GM18868 (cell line): ENCODE measurements at regions not wholly inside any gene's neighbourhood (a gene's known extent, or its start where the extent isn't known, plus 50 kb on each side); places are given as distances from the start of the nearest gene placed in this dataset.
"Not testable (repeated sequence)": the region's sequence is repeated elsewhere in the genome, so short reads cannot be mapped to it uniquely, and the experiment has no call there.

Experiments used
- ATAC-seq: cut with Tn5 transposase; IDR thresholded peaks from one replicate; pipeline ENCODE4 v1.9.1; 2021; ENCODE audit warnings: mild to moderate bottlenecking, moderate library complexity; ENCODE audit not compliant: unreplicated experiment

DNA sequence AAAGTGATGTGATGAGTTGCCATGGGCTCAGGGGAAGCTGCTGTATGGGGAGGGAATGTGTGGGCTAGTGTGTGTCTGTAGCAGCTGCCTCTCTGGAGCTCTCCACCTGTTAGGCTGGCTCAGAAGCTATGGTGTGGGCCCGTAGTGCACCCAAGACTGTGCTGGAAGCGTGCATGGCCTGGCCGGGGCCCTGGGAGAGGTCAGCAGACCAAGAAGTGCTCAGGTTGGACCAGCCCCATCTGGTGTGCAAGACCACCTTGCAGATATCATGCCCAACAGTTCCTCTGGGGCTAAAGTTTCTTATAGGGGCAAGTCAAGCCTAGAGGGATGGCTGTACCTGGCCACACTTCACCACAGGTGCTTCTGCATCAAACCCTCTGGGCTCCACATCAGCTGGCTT is 274.4 kb upstream of the CCDC179 start:
- no peak for ATAC-seq

DNA sequence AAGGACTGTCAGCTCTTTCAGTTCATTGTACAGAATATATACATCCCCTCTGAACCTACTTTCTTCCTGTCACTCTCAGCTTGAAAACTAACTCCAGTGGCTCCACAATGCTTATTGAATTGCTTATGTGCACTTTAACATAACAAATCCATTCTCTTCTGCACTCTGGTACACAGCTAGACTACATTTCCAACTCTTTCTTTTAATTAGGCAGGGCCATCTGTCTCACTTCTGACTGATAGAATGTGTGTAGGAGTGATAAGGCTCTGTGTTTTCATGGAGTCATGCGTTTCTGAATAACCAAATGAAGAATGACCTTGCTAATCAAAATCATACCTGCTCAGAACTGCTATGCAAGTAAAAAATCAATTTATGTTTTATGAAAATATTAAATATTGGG is 278.5 kb upstream of the CCDC179 start:
- no peak for ATAC-seq

DNA sequence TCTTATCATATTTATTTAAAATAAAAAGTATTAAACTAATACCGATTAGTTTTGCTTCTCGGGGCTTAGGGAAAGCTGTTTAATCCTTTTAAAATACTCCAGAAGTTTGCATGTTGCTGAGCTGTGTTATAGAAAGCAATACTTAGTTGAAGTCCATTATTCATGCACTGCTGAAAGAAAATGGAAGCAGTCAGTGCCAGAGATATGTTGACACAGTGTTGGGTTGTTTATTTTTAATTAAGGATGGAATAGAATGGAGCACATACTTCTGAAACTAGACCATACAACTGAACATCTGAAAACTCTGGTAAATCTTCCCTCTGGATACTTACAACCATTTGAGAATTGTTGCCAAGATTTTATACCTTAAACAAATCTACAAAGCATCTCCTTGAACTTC is 282.7 kb upstream of the CCDC179 start:
- ATAC-seq: no peak

DNA sequence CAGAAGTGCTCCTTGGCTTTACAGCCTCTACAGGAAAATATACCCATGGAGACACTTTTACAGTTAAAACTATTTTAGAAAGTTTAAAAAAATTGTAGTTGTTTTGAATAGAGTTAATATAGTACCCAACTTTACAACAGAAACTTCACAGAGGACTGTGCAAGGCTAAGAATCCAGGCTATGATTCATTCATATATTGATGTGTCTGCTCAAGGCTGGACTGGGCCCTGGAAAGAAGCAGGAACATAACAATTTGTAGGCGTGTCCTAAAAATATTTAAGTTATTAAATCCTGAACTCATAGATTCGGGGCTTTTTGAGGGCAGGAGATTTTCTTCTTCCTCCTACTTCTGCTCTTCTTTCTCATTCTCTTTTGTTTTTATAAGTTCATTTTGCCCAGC is 291.5 kb upstream of the CCDC179 start:
- no peak for ATAC-seq

DNA sequence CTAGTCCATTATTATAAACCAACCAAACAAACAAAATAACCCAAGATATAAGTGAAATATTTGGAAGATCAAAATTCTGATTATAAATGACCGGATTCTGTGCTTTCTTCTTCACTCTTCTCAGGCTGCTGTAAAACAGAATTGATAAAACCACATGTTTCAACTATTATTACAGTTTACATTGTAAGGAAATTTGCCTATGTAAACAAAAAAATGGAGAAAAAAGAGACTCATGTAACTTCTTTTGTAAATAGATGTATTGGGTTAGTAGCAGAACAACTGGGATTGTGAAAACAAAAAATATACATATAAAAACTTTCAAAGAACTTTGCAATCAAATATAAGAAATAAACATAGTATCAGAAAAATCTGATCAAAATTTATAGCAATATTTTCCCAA is 295.2 kb upstream of the CCDC179 start:
- ATAC-seq: no peak

DNA sequence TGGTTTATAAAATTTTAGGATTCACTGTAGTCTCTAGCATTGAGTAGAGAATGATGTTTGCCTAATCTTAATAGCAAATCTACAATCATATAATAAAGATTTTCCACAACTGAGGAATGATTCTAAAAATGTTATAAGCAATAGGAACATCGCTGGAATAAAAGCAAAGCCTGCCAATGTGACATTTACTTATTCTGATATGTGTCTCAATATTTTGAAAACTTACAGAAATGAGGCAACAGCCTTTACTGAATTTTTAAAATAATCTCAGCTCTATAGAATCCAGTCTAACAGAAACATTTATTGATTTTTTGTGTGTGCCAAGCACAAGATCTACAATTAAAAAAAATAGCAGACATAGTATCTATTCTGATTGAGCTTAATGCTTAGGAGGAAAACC is 303.7 kb upstream of the CCDC179 start:
- ATAC-seq: no peak

DNA sequence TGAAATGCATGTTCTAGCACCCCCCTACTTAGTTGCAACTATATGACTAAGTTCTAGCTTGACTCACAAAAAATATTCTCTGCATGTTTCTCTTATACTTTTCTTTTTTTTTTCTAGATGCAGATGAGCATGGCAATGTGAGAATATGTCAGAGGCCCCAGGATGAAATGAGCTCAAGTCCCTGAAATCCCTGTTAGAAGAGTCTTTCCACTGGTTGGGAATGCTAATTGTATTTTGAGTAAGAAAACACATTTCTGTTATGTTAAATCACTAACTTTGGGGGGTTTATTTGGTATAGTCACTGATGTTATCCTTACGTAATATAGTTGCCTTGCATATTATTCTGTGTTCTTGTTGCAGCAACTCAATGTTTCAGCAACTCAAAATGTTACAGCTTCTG is 306.1 kb upstream of the CCDC179 start:
- ATAC-seq: no peak

DNA sequence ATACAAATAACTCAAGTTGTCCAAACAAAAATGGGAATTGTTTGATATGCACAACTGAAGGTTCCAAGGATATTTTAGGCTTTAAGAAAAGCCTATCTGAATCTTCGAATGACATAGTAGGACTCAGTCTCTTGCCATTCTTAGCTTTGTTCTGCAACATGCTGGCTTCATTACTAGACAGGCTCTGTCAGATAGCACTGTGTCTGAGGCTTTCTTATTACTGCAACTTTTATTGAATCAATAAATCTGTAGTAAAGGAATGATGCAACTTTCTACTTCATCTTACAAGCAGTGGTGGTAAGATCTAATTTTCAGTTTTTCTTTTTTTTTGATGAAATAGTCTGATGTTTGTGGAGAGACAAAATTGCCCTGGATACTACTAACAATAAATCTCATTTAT is 319.3 kb upstream of the CCDC179 start:
- no peak for ATAC-seq

DNA sequence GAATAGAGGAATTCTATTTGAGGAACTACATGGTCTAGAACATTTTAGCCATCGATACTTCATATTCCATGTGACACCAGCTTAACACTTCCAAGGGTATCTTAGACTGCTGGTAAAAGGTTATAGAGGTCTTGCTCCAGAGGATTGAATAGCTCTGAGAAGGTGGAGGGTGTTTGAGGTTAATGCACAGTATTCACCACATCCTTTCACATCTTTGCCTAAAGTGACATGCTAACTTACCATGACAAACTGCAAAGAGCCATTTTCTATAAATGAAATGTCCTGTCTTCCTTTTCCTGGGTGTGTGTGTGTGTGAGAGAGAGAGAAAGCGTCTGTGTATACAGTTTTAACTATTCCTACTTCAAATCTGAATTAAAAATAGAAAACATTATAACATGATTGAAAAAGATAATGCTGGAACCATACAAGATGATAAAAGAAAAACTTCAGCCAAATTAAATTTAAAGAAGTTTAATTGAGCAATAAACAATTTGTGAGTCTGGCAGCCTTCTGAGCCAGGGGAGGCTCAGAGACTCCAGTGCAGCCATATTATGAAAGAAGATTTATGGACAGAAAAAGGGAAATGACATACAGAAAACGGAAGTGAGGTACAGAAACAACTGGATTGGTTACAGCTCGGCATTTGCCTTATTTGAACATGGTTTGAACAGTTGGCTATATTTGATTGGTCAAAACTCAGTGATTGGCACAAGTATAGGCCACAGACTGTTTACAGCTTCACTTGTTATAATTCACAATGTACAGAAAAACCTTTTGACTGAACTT is 320.9 kb upstream of the CCDC179 start:
- no peak for ATAC-seq

DNA sequence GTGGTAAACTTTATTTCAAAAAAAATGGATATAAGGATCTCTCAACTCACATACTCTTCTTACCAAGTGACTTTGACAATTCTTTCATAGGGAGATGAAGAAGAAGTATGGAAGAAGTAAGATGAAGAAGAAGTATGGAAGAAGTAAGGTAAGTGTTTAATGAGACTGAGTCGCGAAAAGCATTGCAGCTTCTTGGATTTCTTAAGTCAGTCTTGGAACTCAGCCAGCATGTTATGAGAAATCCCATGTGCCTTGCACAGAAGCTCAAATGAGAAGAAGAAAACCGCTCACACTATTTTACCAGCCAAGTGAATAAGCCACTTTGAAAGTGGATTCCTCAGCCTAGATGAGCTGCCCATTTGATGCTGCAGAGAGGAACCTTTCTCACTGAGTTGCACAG is 332.0 kb upstream of the CCDC179 start:
- no peak for ATAC-seq

DNA sequence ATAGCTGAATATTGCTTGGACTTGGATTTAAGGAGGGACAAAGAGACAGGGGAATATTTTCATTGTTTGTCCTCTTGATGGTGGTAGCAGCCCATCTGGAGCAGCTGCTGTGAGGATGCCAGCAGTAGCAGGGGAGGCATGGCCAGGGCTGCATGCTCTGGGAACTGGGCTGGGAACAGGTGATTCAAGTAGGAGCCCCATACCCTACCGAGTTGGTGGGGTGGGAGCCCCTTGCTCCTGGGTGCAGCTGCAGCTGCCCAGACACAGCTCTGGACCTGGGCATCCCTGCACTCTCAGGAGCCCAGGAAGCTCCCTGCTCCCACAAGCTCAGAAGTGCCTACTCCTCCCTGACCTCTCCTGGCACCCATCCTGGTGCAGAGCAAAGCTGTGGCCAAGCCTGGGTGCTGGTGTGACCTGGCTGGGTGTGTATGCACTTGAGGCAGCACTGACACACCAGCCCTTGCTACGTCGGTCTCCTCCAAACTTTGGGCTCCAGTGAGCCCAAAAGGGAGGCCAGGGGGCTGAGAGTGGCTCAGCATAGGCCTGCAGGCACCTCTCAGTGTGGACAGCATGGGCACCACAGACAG is 341.8 kb upstream of the CCDC179 start:
- no peak for ATAC-seq

DNA sequence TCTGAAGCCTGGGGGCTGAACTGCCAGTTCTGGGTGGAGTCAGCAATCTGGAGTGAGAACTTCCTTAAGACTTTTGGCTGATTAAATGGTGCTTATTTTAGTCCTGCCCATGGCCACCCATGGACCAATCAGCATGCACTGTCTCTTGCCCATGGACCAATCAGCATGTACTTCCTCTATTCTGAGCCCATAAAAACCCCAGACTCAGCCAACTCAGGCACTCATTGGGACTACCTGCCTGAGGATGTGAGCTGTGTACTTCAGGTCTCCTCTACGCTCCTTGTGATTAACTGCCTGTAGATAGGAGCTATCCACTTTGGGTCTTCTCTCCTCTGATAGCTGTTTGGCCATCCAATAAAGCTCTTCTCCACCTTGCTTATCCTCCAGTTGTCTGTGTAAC is 342.3 kb upstream of the CCDC179 start:
- ATAC-seq: no peak

DNA sequence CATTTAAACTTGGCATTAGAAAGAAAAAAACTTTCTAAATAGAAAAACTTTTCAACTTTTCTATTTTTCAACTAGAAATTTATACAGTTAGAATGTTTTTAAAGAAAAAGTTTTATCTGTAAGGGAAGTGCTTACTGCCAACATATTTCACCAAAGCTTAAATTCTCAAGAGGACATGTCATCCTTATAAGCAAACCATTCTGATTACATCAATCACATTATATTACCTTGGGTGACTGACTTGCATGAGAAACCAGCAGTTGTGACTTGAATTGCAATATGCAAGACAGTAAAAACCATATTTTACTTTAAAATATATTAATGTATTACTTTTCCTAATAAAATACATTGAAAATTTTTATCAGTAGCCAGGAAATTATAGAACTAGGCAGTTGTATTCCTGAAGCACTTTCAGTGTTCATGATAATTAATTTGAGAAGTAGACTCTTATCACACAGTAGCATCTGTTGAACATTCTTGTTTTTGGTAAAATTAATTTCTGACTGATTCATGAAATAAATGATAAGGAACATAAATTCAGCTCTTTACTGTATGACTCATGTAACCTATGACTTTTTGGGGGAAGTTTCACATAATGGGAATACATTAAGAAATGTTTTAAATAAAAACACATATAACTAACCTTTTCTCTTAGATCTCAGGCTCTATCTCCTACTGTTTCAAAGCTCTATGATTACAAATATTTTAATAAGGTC is 345.0 kb upstream of the CCDC179 start:
- no peak for ATAC-seq

DNA sequence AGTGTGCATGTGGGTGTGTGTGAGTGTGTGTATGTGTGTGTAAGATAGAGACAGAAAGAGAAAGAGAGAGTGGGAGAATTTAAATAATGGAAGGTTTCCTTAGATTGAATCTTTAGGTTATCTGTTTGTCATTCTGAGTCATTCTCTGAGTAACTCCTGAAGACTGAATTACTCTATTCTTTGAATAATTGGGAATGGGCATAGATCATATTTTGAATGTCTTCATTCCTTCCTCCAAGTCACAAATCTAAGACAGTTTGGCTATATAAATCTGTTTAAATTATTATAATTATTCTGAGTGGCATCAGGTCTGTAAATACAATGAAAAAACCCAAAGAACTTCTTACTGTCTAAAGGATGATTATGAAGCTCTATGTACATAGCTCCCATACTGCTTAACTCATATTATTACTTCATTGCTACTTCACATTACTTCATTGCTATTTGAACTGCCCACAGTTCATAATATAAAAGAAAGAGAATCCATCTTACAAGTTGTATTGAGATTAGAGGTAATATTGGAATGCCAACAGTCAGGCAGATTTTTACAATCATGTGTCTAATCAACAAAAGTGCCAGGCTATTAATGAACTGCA is 346.6 kb upstream of the CCDC179 start:
- no peak for ATAC-seq

DNA sequence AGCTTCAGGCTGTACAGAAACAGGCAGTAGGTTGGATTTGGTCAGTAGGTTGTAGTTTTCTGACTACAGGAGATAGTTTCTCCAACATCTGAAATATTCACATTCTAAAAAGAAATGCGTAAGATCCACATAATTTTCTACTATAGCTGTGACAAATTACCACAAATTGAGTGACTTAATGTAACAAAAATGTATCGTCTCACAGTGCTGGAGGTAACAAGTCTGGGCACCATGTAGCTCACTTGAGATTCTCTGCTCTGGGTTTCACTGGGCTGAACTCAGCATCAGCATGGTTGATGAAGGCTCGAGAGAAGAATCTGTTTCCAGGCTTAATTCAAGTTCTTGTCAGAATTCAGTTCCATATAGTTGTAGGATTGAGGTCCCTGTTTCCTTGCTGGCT is 350.9 kb upstream of the CCDC179 start:
- no peak for ATAC-seq

DNA sequence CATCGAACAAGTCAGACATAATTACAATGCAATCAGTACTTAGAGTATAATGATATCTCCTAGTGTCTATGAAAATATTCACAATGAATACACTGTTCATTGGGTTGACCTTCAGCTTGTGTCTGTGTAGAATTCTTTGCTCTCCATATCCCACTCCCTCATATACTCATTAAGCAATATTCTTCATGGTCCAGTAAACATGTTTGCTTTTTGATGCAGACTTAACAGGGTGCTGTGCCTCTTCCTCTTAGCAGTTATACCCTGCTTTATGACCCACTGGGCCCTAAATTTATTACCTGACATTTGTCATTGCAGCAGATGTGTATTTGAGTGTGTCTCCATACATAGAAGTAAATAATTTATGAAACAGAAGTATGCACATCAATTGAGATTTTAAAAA is 352.5 kb upstream of the CCDC179 start:
- no peak for ATAC-seq

DNA sequence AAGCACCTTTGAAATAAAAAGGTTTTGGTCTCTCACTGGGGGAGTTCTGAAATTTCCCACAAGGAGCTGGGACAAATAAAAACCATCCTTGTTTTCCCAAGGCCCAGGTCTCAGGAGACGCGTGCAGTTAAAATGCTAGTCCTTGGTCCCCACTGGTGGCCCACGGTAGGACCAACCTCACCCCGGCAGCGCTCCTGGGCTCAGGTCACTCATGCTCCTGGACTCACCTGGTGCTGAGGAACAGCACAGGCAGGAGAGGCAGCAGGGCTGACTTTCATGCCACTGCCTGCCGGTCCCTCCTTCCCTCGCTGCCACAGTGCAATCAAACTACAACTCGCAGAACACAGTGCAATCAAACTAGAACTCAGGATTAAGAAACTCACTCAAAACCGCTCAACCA is 356.8 kb upstream of the CCDC179 start:
- no peak for ATAC-seq

DNA sequence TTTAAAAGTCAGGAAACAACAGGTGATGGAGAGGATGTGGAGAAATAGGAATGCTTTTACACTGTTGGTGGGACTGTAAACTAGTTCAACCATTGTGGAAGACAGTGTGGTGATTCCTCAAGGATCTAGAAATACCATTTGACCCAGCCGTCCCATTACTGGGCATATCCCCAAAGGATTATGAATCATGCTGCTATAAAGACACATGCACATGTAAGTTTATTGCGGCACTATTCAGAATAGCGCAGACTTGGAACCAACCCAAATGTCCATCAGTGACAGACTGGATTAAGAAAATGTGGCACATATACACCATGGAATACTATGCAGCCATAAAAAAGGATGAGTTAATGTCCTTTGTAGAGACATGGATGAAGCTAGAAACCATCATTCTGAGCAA is 359.8 kb upstream of the CCDC179 start:
- not testable (repeated sequence) for ATAC-seq

DNA sequence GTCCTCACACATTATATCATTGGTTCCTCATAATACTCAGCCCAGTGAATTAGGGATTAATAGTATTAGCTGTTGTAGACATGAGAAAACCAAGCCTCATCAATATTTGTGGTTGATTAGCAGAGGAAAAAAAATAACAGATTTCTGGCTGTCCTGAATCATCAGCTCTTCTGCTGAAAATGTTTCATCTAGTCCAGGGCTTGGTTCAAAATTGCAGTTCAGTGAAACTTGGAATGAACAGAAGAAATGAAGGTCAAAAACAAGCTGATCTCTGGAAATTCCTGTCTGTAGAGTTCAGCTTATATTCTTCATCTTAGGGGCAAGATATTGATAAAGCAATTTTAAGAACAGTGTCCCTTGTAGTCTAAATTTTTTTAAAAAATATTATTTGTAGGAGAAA is 361.1 kb upstream of the CCDC179 start:
- ATAC-seq: no peak

DNA sequence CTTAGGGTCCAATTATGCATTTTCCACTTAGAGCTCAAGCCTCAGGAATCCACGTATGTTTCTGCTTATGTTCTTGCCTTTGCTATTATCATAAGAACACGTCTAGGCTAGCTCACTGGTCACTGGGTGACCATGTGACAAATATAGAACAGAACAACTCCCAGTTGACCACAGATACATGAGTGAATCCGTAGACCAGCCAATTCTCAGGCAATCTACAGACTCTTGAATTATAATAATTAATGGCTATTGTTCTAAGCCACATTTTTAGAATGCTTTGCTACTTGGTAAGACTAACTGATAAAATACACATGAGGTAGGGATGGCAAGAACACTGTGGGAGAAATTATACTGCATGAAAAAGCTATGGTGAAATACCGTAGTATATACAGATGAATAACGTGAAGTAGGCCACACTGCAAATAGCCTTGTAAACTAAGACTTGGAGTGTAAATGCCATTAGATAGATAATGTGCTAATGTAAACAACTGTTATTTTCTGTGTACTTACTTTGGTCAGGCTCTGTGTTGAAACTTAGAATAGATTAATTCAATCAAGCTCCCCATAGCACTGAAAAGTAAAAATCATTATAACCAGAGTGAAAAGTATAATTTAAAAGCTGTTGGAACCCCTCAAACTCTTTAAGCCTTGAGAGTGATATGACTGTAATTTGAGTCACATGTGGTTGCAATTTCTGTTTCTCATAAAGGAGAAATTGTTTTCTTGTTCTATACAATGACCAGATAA is 366.2 kb upstream of the CCDC179 start:
- no peak for ATAC-seq

DNA sequence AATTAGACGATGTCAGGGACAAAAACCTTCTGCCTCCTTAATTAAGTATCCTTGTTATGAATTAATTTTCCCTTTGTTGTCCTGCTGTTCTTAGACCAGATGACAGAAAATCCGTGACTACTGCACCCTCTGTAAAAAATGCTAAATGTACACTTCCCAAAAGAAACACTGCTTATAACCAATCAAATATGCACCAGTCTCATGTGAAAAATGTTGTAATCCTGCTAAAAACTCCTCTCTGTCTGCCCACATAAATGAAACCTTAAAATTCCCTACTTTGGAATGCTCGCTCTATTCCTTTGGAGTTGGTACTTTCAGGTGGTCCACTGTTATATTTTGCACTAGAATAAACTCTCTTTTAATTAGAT is 366.8 kb upstream of the CCDC179 start:
- ATAC-seq: no peak
